PFSK-1 (cell line): ENCODE measurements at regions not wholly inside any gene's neighbourhood (a gene's known extent, or its start where the extent isn't known, plus 50 kb on each side); places are given as distances from the start of the nearest gene placed in this dataset.

ENCODE experiments used
- FOXP2 ChIP-seq: optimal IDR thresholded peaks from 2 replicates; pipeline ENCODE3; 2011; ENCODE audit warnings: borderline replicate concordance, control low read depth, inconsistent platforms; ENCODE audit not compliant: insufficient read depth; ENCODE audit errors: extremely low read length, extremely low read depth
- POLR2AphosphoS5 ChIP-seq: IDR thresholded peaks from 2 replicates; pipeline ENCODE4 v1.6.1; 2012; ENCODE audit warnings: low read depth, mild to moderate bottlenecking, control low read depth, low read length, moderate library complexity
- REST ChIP-seq, 2 experiments: IDR thresholded peaks; 2 replicates each; pipeline versions ENCODE4 v1.6.1 to v1.8.0; 2011 to 2012; ENCODE audit warnings: low read depth in 2 of 2, low read length in 2 of 2, control low read depth in 1 of 2, inconsistent platforms in 1 of 2, mild to moderate bottlenecking in 1 of 2, moderate library complexity in 1 of 2; ENCODE audit not compliant: insufficient read depth in 1 of 2
- SIN3A ChIP-seq: IDR thresholded peaks from 2 replicates; pipeline ENCODE4 v1.6.1; 2012; ENCODE audit warnings: mild to moderate bottlenecking, low read length, moderate library complexity, borderline replicate concordance; ENCODE audit not compliant: insufficient read depth
- TAF1 ChIP-seq: IDR thresholded peaks from 2 replicates; pipeline ENCODE4 v1.6.1; 2012; ENCODE audit warnings: low read length, control low read depth, borderline replicate concordance; ENCODE audit not compliant: insufficient read depth

GRCh38 chr1:224541901-224542630 lies 74.1 kb upstream of the CNIH3 start:
- peak in 1 of 2 experiments; percentile 34; a peak in 1 of 4 replicates for TF ChIP-seq REST (IDR thresholded peaks at IDR 0.05; ENCODE audit: insufficient read depth in 1 of 2, low read depth in 2 of 2, low read length in 2 of 2)
- TF ChIP-seq FOXP2: no peak
- TF ChIP-seq SIN3A: no peak

- TF ChIP-seq FOXP2 (no peak), REST (IDR thresholded peaks at IDR 0.05; ENCODE audit: insufficient read depth in 1 of 2, low read depth in 2 of 2, low read length in 2 of 2) (peak in 1 of 2 experiments; percentile 75; a peak in 2 of 4 replicates), SIN3A (peak; percentile 83; the same call in 1 of the 2 replicates), POLR2AphosphoS5 (peak; percentile 63), TAF1 (peak; percentile 77; the same call in 1 of the 2 replicates)
Observed at GRCh38 chr1:224542783-224543440, 73.2 kb upstream of the CNIH3 start.

- TF ChIP-seq SIN3A: no peak
- no peak for TF ChIP-seq FOXP2
- 0 out of 4 replicates have a peak, but pooled peaks of 1 of the 2 experiments have one; percentile 36 for TF ChIP-seq REST (IDR thresholded peaks at IDR 0.05; ENCODE audit: insufficient read depth in 1 of 2, low read depth in 2 of 2, low read length in 2 of 2)
Observed at GRCh38 chr1:224543453-224543852, 72.7 kb upstream of the CNIH3 start.

GRCh38 chr1:224544346-224545110 lies 71.6 kb upstream of the CNIH3 start:
- peak; percentile 49; the same call in 1 of the 2 replicates for TF ChIP-seq TAF1
- no peak for TF ChIP-seq SIN3A
- TF ChIP-seq FOXP2: peak; percentile 13
- no peak for TF ChIP-seq POLR2AphosphoS5

- no peak for TF ChIP-seq POLR2AphosphoS5
- no peak for TF ChIP-seq TAF1
- no peak for TF ChIP-seq SIN3A
Observed at GRCh38 chr1:224545571-224545970, 70.5 kb upstream of the CNIH3 start.

- no peak for TF ChIP-seq REST (IDR thresholded peaks at IDR 0.05; ENCODE audit: insufficient read depth in 1 of 2, low read depth in 2 of 2, low read length in 2 of 2)
- TF ChIP-seq SIN3A: no peak
- no peak for TF ChIP-seq TAF1
- TF ChIP-seq FOXP2: no peak
- TF ChIP-seq POLR2AphosphoS5: no peak
Observed at GRCh38 chr1:224548676-224549075, 67.4 kb upstream of the CNIH3 start.
